Neural cell (in vitro differentiated cells): ENCODE measurements at regions not wholly inside any gene's neighbourhood (a gene's known extent, or its start where the extent isn't known, plus 50 kb on each side); places are given as distances from the start of the nearest gene placed in this dataset.

ENCODE experiments used
- EP300 ChIP-seq: fragments of 450-650 bp; conservative IDR thresholded peaks from 2 replicates; pipeline ENCODE4 v1.6.1; 2014; ENCODE audit warnings: antibody characterized with exemption, mild to moderate bottlenecking, moderate library complexity; ENCODE audit not compliant: poor library complexity, severe bottlenecking
- EZH2 ChIP-seq: fragments of 200-600, 300-800 bp; shearing (Covaris generic), sonication (generic); IDR thresholded peaks from 2 replicates; pipeline ENCODE4 v1.6.1; 2014; ENCODE audit warnings: antibody characterized with exemption, low read length, borderline replicate concordance, mild to moderate bottlenecking; ENCODE audit not compliant: insufficient read depth, poor library complexity, severe bottlenecking
- POLR2AphosphoS5 ChIP-seq: IDR thresholded peaks from 2 replicates; pipeline ENCODE4 v1.6.1; 2012
- RAD21 ChIP-seq: fragments of 450-650 bp; conservative IDR thresholded peaks from 2 replicates; pipeline ENCODE4 v1.6.1; 2014; ENCODE audit warnings: antibody characterized with exemption, mild to moderate bottlenecking, moderate library complexity
- TF ChIP-seq, protein P1 (sequence below): fragments of 450-650 bp; IDR thresholded peaks from 2 replicates; pipeline ENCODE4 v1.5.1; 2014; ENCODE audit warnings: antibody characterized with exemption, mild to moderate bottlenecking, moderate library complexity; ENCODE audit not compliant: poor library complexity, severe bottlenecking
- TF ChIP-seq, protein P2 (sequence below): IDR thresholded peaks from 2 replicates; pipeline ENCODE4 v1.6.1; 2012; ENCODE audit warnings: borderline replicate concordance

DNA sequence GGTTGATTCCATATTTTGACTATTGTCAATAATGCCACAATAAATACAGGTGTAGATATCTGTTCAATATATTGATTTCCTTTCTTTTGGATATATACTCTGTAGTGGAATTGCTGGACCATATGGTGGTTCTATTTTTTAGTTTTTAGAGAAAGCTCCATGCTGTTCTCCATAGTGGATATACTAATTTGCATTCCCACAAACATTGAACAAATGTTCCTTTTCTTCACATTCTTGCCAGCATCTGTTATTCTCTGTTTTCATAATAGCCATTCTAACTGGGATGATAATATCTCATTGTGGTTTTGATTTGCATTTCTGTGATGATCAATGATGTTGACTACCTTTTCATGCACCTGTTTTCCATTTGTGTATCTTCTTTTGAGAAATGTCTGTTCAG is 973.7 kb downstream of the REEP3 start:
- TF ChIP-seq, protein P1, sequence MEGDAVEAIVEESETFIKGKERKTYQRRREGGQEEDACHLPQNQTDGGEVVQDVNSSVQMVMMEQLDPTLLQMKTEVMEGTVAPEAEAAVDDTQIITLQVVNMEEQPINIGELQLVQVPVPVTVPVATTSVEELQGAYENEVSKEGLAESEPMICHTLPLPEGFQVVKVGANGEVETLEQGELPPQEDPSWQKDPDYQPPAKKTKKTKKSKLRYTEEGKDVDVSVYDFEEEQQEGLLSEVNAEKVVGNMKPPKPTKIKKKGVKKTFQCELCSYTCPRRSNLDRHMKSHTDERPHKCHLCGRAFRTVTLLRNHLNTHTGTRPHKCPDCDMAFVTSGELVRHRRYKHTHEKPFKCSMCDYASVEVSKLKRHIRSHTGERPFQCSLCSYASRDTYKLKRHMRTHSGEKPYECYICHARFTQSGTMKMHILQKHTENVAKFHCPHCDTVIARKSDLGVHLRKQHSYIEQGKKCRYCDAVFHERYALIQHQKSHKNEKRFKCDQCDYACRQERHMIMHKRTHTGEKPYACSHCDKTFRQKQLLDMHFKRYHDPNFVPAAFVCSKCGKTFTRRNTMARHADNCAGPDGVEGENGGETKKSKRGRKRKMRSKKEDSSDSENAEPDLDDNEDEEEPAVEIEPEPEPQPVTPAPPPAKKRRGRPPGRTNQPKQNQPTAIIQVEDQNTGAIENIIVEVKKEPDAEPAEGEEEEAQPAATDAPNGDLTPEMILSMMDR: no peak
- no peak for TF ChIP-seq EZH2
- TF ChIP-seq EP300: no peak
- TF ChIP-seq POLR2AphosphoS5: no peak
- TF ChIP-seq RAD21: no peak
- TF ChIP-seq, protein P2, sequence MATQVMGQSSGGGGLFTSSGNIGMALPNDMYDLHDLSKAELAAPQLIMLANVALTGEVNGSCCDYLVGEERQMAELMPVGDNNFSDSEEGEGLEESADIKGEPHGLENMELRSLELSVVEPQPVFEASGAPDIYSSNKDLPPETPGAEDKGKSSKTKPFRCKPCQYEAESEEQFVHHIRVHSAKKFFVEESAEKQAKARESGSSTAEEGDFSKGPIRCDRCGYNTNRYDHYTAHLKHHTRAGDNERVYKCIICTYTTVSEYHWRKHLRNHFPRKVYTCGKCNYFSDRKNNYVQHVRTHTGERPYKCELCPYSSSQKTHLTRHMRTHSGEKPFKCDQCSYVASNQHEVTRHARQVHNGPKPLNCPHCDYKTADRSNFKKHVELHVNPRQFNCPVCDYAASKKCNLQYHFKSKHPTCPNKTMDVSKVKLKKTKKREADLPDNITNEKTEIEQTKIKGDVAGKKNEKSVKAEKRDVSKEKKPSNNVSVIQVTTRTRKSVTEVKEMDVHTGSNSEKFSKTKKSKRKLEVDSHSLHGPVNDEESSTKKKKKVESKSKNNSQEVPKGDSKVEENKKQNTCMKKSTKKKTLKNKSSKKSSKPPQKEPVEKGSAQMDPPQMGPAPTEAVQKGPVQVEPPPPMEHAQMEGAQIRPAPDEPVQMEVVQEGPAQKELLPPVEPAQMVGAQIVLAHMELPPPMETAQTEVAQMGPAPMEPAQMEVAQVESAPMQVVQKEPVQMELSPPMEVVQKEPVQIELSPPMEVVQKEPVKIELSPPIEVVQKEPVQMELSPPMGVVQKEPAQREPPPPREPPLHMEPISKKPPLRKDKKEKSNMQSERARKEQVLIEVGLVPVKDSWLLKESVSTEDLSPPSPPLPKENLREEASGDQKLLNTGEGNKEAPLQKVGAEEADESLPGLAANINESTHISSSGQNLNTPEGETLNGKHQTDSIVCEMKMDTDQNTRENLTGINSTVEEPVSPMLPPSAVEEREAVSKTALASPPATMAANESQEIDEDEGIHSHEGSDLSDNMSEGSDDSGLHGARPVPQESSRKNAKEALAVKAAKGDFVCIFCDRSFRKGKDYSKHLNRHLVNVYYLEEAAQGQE: no peak
